ENCODE measurements at regions not wholly inside any gene's neighbourhood (a gene's known extent, or its start where the extent isn't known, plus 50 kb on each side); places are given as distances from the start of the nearest gene placed in this dataset.
"Not testable (repeated sequence)": the region's sequence is repeated elsewhere in the genome, so short reads cannot be mapped to it uniquely, and the experiment has no call there.

DNA sequence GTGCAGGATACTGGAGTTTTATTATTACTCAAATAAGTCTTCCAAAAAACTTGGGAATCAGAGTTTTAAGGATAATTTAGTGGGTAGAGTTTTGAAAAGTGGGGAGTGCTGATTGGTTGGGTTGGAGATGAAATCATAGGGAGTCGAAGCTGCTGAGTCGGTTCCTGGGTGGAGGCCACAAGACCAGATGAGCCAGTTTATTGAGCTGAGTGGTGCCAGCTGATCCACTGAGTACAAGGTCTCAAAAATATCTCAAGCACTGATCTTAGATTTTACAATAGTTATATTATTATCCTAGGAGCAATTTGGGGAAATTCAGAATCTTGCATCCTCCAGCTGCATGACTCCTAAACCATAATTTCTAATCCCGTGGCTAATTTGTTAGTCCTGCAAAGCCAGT lies 804.9 kb upstream of the SEMA6A start:
- DNase-seq = no peak

DNA sequence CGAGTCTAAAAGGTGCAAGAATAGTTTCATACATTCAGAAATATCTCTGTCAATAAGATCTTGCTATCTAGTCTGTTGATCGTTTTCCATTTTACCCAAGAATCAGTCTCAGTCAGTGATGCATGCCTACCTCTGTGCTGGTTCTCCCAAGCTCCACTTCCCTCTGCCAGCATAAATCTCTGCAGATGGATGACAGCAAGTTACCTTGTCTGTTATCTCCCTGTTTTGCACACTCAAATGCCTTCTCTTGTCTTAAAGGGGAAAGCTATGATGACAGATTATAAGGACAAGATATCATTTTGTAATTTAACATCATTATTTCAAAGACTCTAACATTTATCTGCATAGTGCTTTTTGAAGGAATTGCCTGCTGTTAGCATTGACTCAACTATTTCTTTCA lies 802.1 kb upstream of the SEMA6A start:
- DNase-seq = no peak

DNA sequence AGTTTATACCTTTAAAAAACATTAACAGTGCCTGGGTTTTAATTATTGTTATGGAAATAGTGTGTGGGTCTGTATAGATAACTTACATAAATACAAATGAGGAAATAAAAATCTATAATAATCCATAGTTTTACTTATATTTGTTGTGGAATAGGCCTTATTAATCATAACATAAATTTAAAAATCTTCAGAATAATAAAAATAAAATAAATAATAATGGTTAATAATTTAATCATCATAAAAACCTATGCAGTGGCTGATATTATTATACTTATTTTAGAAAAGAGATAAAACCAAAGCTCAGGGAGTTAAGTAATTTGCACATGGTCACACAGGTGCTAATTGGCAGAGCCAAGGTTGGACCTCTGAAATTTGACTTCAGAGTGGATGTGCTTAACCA lies 785.3 kb upstream of the SEMA6A start:
- DNase-seq = no peak

DNA sequence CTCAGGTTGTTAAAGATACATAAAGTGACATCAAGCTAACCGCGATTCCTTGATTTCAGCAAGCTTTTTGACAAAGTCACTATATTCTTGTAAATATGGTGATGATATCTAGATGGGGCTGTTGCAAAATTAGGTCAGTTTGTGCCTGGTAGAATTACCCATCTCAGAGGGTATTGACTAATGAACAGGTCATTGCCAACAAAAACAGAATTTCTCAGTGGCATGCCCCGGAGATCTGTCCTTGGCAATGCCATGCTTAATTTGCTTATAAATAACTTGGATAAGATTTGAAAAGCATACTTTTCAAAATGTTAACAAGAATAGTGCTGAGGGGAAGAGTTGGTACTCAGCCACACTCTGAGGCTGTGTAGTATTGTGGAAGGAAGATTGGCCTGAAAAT lies 783.3 kb upstream of the SEMA6A start:
- no peak for DNase-seq

DNA sequence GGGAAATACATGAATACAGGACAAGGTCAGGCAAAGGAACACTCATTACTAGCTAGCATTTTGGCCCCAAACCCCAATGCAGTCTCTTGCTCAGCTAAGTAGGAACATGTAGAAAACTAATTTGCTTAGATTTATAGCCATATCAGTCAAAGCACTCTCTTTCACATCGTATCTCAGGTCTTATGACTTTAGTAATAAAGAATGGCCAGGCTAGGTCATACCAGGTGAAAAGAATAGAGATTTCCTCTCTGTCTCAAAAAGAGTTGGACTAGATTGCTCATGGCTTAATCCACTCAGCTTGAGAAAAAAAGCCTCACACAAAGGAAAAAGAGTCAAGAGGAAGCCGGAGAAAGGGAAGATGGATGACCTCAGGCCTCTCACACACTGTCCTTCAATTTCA lies 772.7 kb upstream of the SEMA6A start:
- no peak for DNase-seq

DNA sequence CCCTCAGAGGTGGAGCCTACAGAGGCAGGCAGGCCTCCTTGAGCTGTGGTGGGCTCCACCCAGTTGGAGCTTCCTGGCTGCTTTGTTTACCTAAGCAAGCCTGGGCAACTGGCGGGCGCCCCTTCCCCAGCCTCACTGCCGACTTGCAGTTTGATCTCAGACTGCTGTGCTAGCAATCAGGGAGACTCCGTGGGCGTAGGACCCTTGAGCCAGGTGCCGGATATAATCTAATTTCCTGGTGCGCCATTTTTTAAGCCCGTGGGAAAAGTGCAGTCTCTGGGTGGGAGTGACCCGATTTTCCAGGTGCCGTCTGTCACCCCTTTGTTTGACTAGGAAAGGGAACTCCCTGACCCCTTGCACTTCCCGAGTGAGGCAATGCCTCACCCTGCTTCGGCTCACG lies 769.1 kb upstream of the SEMA6A start:
- DNase-seq = peak in 2 of 3 experiments; percentile 3 to 34

DNA sequence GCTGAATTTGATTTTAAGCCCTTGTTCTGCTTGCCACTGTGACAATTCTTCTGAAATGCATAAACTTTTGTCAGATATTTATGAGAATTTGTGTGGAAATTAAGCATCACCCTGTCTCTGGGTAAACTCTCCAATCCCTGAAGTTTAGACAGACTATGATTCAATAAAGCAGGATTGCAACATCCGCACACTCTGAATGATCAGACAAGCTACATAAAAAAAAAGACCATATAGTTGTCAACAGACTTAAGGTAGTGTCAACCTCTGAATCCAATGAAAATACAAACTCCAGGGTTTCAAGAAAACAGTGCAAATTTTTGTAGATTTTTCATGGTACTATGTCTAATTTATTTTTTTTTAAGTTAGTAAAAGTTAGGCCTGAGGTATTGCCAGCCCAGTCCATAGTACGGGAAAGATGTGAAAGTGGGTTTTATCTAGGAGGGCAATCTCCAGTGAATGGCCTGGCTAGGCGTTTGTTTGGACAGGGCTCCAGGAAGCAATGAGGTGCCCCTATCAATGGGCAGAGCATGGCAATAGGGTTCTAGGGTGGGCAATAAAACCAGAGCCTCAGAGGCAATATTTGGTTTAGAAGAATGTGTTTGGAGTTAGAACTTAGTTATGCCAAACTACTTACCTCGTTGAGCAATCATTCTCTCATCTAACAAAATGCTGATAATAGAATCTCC lies 762.6 kb upstream of the SEMA6A start:
- DNase-seq = no peak

DNA sequence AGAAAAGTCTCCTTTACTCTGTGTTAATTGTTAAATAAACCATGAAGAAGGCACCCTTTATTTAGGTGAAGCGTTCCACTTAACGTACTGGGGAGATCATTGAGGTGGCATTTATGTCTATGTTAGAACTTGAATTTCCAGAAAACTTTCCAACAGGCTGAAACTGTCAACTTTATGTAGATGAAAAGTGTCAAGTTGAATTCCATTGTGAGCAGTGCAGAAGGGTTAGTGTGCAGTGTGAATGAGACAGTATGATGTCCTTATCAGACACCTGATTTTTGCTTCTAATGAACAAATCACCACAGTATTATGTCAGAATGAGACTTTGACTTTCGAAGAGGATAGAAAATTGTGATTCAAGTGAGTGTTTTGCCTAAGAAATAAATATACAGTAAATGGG lies 761.6 kb upstream of the SEMA6A start:
- DNase-seq = no peak

DNA sequence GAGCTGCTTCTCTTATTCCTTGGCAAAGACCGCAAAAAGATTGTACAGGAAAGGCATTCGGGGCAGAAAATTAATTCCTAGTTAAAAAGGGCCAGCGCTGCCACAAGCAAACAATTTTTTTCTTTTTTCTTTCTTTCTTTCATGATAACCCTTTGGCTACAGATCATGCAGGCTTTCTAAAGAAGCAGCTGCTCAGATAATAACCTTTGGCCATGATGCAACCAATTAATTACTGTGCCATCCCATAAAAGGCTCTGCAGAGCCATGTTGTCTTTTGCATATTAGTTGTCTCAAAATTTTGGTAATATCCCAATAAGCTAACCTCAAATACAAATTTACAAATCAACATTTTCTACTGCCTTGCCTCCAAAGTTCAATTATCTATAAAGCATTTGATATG lies 758.4 kb upstream of the SEMA6A start:
- no peak for DNase-seq

DNA sequence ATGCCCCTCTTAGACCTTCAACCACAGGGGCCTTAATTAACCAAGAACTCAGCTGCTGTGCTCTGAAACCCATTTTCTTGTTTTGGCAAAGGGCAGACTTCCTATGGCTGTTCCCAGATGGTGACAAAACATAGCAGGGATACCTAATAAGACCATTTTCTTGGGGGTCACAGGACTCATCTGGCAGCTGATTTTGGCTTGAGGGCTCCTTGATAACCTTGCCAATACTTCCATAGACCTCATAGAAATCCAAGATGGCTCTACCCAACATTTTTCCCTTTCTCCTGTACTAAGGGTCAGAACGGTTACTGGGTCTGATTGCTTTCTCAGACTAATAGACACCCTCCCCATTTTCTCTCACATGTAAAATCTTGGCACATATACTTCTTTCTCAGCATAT lies 757.7 kb upstream of the SEMA6A start:
- no peak for DNase-seq

DNA sequence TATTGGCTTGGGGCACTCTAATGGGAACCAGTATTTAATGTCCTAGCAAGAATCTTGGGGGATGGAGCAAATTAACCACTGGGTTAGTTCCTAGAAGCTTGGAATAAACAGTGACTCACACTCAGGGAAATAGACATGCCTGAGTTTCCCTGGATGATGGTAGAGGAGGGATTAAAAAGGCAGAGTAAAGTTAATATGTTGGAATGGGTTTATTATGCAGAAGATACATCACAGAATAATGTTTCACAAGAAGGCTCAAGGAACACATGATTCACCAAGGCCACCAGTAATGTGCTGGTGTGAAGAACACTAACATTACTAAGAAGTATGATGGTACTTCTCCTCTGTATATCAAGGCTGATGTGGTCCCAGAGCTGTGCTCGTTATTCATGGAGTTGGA lies 752.9 kb upstream of the SEMA6A start:
- no peak for DNase-seq

DNA sequence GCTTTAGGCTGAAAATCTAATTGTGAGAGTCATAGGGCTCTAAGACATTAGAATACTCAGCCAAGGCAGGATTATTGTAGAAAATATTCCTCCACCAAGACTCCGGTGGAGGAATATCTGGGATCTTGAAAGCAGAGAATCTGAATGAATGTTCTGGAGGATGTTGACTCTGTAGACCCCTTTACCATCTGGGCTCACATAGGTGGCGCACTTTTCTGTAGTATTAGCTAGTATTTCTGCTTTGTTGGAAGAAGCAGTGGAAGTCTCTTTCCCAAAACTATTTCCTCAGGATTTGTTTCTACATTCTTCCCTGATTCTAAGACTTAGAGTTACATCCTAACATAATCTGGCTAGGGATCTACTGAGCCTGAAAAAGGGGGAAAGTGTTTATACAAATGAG lies 752.4 kb upstream of the SEMA6A start:
- DNase-seq = no peak

DNA sequence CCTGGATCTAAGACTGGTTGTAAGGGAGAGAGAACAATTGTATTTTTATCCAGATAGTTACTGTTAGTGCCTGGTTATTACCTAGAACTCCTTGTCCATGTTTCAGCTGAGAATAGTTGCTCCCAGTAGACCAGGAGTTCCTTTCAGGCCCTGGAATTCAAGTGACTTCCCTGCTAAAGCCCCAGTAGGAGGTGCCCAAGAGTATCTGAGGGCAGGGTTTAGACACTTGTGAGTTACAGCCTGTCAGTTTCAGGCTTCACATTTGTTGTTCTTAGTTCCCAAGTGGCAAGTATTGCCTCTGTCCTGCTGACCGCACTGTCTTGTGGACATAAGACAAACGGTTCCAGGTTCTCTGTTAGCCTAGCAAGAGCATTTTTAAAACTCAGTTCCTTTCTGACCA lies 743.9 kb upstream of the SEMA6A start:
- no peak for DNase-seq

DNA sequence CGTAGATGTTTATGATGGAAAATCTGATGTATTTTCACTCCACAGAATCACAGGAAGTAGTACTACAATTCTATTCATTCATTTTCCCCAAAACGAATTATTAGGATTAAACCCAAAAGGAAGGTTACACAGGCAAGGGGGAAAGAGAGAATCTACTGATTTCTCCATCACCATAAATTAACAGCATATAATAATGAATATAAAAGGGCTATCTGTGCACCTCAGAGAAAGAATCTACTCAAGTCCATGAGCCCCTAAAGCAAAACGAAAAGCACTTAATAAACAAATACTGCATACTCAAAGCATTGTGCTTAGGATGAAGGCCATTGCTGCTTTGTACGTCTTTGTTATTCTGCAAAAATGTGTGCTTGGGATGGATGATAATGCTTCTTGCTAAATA lies 740.5 kb upstream of the SEMA6A start:
- DNase-seq = no peak

DNA sequence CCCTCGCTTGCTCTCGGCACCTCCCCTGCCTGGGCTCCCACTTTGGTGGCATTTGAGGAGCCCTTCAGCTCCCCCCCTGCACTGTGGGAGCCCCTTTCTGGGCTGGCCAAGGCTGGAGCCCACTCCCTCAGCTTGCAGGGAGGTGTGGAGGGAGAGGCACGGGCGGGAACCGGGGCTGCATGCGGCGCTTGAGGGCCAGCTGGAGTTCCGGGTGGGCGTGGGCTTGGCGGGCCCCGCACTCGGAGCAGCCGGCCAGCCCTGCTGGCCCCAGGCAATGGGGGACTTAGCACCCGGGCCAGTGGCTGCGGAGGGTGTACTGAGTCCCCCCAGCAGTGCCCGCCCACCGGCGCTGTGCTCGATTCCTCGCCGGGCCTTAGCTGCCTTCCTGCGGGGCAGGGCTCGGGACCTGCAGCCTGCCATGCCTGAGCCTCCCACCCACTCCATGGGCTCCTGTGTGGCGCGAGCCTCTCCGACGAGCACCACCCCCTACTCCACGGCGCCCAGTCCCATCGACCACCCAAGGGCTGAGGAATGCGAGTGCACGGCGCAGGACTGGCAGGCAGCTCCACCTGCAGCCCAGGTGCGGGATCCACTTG lies 730.0 kb upstream of the SEMA6A start:
- DNase-seq = not testable (repeated sequence)

DNA sequence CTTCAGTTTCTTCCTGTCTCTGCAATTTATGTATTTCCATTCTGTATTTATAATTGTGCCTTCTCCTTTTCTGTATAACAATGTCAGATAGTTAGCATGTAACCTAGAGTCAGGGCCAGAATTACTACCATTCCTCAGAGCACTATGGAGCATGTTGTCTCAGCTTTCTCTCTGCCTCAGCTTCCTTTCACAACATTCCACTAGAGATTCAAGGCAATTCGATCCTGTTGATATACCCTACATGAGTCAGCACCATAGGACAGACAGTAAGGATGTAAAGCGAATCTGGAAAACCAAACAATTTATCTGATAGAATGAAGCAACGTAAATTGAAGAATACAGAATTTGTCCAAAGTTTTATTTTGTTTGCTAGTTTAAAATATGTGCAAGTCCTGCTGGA lies 728.3 kb upstream of the SEMA6A start:
- no peak for DNase-seq

DNA sequence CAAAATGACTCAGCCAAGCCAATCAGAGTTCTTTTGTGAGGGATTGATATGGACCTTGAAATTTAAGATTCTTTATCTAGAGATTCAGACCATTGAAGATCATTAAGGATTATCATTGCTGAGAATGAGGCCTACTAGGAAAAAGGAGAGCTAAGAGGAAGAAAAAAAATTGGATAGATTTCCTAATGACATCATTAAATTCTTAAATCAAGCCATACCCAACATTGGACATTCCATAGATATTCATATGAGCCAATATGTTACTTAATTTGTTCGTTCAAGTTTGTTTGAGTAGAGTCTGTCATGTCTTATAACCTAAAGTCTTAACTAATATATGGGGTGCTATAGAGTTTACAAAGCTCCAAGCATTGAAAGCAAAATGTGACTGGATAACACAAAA lies 727.9 kb upstream of the SEMA6A start:
- DNase-seq = no peak

DNA sequence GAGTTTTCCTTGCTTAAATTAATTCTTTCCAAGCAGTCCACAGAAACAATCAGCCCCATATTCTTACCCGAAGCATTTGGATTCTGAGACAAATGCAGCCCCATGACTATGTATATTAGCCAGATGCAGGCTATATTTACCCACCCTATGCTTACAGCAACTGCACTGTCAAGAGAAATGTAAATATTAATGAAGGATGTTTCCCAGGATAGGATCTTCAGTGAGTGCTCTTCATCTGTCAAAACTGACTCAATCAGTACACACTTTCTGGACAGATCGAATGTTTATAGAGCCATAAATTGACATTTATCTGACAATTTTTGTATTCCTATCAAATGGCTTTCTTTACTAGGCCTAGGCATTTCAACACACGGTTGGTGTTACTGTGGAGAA lies 725.3 kb upstream of the SEMA6A start:
- DNase-seq = peak in 2 of 3 experiments; percentile 5 to 54

DNA sequence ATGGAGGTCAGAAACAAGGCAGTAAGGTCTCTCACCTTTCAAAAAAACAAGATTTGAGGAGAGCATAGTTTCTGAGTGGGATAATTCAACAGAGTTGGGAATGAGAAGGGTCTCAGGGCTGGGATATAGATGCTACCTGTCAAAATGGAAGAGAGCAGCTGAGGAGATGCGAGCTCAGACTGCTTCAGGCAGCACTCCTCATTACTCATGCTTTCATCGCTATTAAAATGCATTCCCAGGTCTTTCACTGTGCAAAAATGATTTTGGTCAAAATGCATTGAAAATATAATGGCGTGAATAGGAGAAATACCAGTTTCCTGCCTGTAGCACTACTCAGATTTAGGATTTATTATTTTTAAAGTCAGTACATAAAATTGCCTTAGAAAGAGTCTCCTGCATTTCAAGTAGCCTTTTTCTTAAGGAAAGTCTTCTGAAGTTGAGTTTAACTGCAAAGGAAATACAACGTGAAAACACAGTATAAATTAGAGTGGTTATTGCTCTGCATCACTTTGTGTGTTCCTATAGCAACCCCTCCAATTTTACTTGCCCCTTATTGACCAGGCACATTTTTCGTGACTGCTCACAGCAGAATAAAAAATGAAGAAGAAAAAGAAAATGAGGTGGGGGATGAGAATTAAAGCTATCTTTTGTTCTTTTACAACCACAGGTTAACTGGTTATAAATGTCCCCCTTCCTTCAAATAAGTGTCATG lies 724.8 kb upstream of the SEMA6A start:
- DNase-seq = no peak

DNA sequence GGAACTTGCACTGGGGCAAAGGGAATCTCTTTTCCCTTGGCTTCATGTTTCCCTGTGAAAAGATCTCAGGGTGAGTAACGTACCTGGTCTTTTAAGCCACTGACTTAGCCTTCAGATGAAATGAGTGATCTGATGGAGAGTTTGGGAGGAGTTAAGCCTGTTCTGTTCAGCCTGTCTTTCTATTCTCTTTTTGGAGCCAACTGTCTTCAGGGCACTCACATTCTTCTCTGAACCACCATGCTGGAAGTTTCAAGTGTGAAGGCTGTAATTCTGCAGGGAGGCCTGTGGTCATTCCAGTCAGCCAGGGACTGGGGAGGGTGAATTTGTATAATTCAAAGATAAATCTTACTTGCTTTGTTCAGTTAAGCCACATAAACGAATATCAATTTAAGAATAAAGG lies 722.2 kb upstream of the SEMA6A start:
- DNase-seq = no peak

DNA sequence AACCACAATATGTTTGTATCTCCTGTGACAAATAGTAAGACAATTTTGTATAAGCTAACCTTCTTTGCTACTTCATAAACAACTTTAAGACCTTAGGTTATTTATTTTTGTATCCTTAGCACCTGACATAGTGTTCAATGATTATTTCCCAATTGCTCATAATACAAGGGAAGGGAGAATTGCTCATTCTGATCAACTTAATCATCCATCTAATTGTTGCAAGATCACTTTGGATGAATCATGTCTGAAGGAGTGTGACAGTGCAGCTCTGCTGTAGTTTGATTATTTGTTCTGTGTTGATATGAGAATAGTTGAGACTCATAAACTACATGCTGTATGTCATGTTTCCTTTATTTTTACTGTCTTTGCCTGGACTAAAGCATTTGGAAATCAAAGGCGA lies 721.3 kb upstream of the SEMA6A start:
- no peak for DNase-seq

DNA sequence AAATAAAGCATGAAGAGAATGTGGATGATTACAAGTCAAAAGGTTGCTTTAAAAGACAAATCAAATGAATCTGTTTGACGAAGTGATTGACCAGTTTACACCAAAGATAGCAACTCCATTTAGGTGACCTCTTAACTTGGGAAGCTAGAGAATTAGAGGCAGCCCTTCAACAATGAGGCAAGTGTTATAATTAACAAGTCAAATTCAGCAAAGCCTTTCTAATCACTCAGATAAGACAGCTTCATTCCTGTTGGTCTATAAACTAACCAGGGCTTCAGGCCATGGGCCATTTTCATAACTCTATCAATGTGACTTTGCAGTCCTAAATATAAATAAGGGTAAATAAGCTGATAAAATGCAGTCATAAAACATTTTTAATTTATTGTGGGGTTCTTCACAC lies 712.2 kb upstream of the SEMA6A start:
- DNase-seq = no peak

DNA sequence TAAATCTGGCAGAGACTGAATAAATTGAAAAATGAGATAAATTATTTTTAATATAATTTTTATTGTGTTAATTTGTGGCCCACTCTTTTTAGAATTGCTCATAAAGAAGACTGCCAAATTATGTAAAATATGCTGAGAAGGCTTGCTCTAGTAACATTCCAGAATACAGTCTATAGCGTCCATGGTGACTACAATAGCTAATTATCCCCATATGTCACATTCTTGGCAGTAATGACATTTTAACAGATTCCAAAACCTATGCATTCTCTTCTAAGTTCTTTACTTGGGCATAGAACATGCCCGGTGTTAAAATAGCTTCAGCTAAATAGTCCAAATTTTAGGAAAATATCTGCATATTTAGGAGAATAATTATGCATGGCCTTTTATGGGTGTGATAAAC lies 697.0 kb upstream of the SEMA6A start:
- no peak for DNase-seq

DNA sequence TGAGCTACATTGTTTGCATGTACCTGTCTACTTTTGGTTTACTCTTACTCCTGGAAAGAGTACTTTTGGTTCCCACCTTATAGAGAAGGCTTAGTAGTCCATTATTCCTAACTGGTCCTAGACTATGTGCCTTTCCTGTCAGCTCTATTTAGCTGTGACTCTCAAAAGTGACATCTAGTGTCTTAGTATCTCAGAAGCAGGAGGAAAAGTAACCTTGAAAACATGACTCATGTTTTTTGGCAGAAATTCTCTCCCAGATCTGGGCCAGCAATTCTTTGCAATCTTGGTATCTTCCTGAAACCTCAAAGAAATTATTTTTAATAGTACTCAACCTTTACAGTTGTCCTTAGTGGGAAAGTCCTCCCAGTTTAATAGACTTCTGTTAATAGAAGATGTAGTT lies 691.7 kb upstream of the SEMA6A start:
- no peak for DNase-seq

DNA sequence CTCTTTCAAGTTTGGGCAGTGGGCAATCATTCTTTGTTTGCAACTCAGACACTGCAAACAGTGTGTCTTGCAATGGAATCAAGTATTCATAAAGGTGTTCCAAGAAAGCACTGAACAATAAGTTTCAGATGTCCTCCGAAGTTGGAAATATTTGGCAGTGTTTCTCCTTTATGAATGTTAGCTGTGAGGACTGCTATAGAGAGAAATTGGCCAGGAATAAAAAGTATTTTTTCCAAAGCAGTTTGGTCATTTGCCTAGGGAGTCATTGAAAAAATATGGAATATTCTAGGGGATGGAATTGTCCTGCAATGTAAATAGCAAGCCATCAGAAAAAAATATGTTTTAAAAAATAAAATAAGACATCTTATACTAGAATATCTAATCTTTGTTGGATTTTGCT lies 688.6 kb upstream of the SEMA6A start:
- DNase-seq = no peak

Data from NCI-H1417 (cell line).